Duodenal mucosa (tissue), 2 donors: ENCODE measurements at regions not wholly inside any gene's neighbourhood (a gene's known extent, or its start where the extent isn't known, plus 50 kb on each side); places are given as distances from the start of the nearest gene placed in this dataset.
"Not testable (repeated sequence)": the region's sequence is repeated elsewhere in the genome, so short reads cannot be mapped to it uniquely, and the experiment has no call there.

Experiments used
- H3K27ac ChIP-seq: one replicate; pipeline ENCODE4 v1.7.0; 2013; ENCODE audit warnings: low read depth, low read length
- H3K27me3 ChIP-seq, 2 donors: one replicate each; pipeline ENCODE4 v1.7.0; 2013; ENCODE audit warnings: low read length in 2 of 2, control low read depth in 1 of 2; ENCODE audit not compliant: insufficient read depth in 2 of 2, control insufficient read depth in 1 of 2
- H3K36me3 ChIP-seq, 2 donors: one replicate each; pipeline ENCODE4 v1.7.0; 2013; ENCODE audit warnings: low read length in 2 of 2, control low read depth in 1 of 2; ENCODE audit not compliant: insufficient read depth in 2 of 2, control insufficient read depth in 1 of 2
- H3K4me1 ChIP-seq, 2 donors: one replicate each; pipeline ENCODE4 v1.7.0; 2013; ENCODE audit warnings: low read length in 2 of 2, control low read depth in 1 of 2; ENCODE audit not compliant: insufficient read depth in 2 of 2, control insufficient read depth in 1 of 2
- H3K4me3 ChIP-seq, 2 donors: one replicate each; pipeline ENCODE4 v1.7.0; 2013; ENCODE audit warnings: low read length in 2 of 2, low read depth in 1 of 2
- H3K9ac ChIP-seq, 2 donors: one replicate each; pipeline ENCODE4 v1.7.0; 2013; ENCODE audit warnings: low read length in 2 of 2, low read depth in 1 of 2
- H3K9me3 ChIP-seq, 2 donors: one replicate each; pipeline ENCODE4 v1.7.0; 2013; ENCODE audit warnings: low read length in 2 of 2, control low read depth in 1 of 2; ENCODE audit not compliant: control insufficient read depth in 1 of 2

DNA sequence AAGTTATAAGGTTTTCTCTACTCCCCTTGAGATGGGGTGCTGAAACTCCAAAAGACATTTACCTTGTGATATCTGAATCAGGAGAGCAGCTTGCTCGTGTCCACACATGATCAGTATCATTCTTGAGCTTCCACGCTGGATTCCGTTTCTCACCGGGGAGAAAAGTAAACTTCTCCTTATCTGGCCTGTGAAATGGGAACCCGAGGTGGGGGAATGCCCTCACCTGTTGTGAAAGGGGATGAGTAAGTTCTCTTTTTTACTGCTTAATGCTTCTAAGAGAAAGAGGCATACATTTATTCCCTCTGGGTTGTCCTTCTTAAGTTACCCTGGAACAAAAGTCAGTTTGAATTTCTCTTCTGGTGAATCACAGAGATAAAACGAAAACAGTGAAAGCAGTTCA lies 440.5 kb upstream of the ADAMTS9 start:
- Histone ChIP-seq H3K4me3 (no peak overlapping the region), H3K36me3 (no peaks in the 10 kb centered on the region), H3K27me3 (no peaks in the 10 kb centered on the region), H3K9ac (no peak overlapping the region), H3K27ac (no peak overlapping the region), H3K9me3 (no peaks in the 10 kb centered on the region), H3K4me1 (no peaks in the 10 kb centered on the region)

DNA sequence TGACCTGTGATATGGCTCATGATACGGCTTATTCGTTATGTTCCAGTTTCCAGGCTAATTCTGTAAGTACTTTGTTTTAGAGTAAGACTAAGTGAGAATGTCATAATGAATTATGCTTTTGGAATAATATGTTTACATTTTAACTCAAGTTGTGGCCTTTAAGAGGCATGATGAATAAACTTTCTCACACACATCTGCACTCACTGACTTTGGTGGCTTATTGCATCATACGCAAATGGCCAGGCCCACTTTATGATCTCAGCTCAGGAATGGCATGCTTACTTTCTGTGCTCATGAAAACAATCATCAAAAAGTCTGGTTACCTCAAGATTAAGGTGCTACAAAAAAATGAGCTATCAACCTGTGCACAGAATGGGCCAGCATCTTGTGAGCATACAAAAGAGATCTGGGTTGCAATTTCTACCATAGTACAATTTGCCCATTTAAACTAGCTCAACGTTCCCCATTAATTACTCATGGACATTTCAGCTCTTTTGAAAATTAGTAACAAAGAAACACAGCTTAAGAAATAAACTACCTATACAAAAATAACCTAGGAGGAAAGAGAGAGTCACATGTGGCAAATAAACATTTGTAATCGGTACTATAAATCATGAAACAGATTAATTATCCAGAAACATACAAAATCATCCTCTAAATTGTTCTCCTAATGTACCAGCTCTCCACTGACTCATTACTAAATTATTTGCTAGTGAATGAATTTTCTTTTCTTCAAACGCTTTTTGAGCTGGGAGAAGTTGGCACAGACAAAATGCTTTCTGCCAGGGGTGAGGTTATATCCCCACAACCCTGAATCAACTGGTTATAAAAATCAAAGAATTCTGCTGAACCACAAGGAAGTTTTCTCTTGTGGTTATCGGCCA lies 439.0 kb upstream of the ADAMTS9 start:
- Histone ChIP-seq H3K9me3 (no peaks in the 10 kb centered on the region), H3K4me1 (no peaks in the 10 kb centered on the region), H3K9ac (no peak overlapping the region), H3K4me3 (no peak overlapping the region), H3K36me3 (no peaks in the 10 kb centered on the region), H3K27ac (no peak overlapping the region), H3K27me3 (no peaks in the 10 kb centered on the region)

GRCh38 chr3:65120156-65120555 lies 432.4 kb upstream of the ADAMTS9 start:
- H3K27me3 ChIP-seq, H3K36me3 ChIP-seq, H3K9ac ChIP-seq, H3K9me3 ChIP-seq, H3K4me1 ChIP-seq, H3K27ac ChIP-seq, H3K4me3 ChIP-seq: not testable (repeated sequence)

GRCh38 chr3:65118912-65119499 lies 431.2 kb upstream of the ADAMTS9 start:
- Histone ChIP-seq H3K36me3 (no peaks in the 10 kb centered on the region), H3K9ac (no peak overlapping the region), H3K9me3 (peaks cover 0 to 5% of the 10 kb centered on the region in 2 donors), H3K27ac (no peak overlapping the region), H3K4me1 (no peaks in the 10 kb centered on the region), H3K27me3 (no peaks in the 10 kb centered on the region), H3K4me3 (no peak overlapping the region)

GRCh38 chr3:65114041-65114440 lies 426.2 kb upstream of the ADAMTS9 start:
- H3K36me3 ChIP-seq, result no peaks in the 10 kb centered on the region
- H3K9ac ChIP-seq, result no peak overlapping the region
- H3K27ac ChIP-seq, result no peak overlapping the region
- H3K4me3 ChIP-seq, result no peak overlapping the region
- no peaks in the 10 kb centered on the region for H3K27me3 ChIP-seq
- H3K9me3 ChIP-seq, result no peaks in the 10 kb centered on the region
- H3K4me1 ChIP-seq, result no peaks in the 10 kb centered on the region

- no peaks in the 10 kb centered on the region for H3K36me3 ChIP-seq
- H3K9ac ChIP-seq, result no peak overlapping the region
- H3K27me3 ChIP-seq, result no peaks in the 10 kb centered on the region
- H3K4me1 ChIP-seq, result no peaks in the 10 kb centered on the region
- no peak overlapping the region for H3K4me3 ChIP-seq
- no peak overlapping the region for H3K27ac ChIP-seq
- no peaks in the 10 kb centered on the region for H3K9me3 ChIP-seq
Measured at GRCh38 chr3:65112751-65113300, 425.0 kb upstream of the ADAMTS9 start.

- H3K9ac ChIP-seq, result no peak overlapping the region
- H3K27ac ChIP-seq, result no peak overlapping the region
- no peaks in the 10 kb centered on the region for H3K36me3 ChIP-seq
- no peaks in the 10 kb centered on the region for H3K27me3 ChIP-seq
- no peaks in the 10 kb centered on the region for H3K4me1 ChIP-seq
- no peaks in the 10 kb centered on the region for H3K9me3 ChIP-seq
- H3K4me3 ChIP-seq, result no peak overlapping the region
Measured at GRCh38 chr3:65110661-65111060, 422.9 kb upstream of the ADAMTS9 start.

DNA sequence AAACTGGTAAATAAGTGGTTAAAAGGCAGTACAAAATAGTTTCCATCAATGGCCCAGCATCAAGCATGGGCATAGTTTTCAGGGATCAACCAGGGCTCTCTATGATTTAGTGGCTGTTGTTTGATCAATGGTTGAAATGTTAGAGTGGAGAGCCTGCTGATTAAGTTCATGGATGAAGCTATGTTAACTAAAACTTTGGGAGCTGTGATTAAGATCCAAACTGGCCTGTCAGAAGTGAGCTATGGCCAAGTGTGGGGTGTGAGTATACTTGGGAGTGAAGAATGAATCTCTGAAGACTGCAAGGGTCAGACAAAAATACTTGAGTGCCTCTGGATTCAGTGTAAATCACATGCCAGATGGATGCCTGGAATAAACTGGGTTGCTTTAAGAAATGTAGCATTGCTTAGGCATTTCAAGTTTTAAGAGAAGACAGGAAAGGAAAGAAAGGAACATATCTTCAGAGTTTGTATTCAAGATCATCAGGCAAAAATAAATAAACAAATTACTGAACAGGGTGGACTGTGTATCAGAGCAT lies 422.2 kb upstream of the ADAMTS9 start:
- Histone ChIP-seq H3K27me3 (no peaks in the 10 kb centered on the region), H3K36me3 (no peaks in the 10 kb centered on the region), H3K4me3 (no peak overlapping the region), H3K9me3 (no peaks in the 10 kb centered on the region), H3K9ac (no peak overlapping the region), H3K27ac (no peak overlapping the region), H3K4me1 (no peaks in the 10 kb centered on the region)

GRCh38 chr3:65107174-65107573 lies 419.4 kb upstream of the ADAMTS9 start:
- Histone ChIP-seq H3K9ac (no peak overlapping the region), H3K4me1 (no peaks in the 10 kb centered on the region), H3K9me3 (no peaks in the 10 kb centered on the region), H3K4me3 (no peak overlapping the region), H3K36me3 (no peaks in the 10 kb centered on the region), H3K27ac (no peak overlapping the region), H3K27me3 (no peaks in the 10 kb centered on the region)

DNA sequence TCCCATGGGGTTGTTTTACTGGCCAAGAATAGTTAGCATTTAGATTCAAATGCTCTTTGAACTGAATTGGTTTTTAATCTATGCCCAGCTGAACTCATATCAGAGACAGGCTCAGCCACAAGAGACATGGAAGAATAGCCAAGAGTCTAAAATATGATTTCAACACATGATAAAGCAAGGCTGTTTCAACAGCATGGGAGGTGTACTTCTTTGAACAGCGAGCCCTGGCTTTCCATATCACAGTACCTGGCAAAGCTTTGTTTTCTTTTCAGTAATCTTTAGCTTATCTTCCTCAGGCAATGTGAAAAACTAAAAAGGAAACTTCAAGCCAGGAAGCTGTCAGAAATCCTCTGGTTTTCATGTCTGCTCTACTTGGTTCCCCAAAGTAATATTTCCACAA lies 413.6 kb upstream of the ADAMTS9 start:
- Histone ChIP-seq H3K27me3 (no peaks in the 10 kb centered on the region), H3K9me3 (no peaks in the 10 kb centered on the region), H3K9ac (no peak overlapping the region)

More for the DNA sequence above, 413.6 kb upstream of the ADAMTS9 start:
- no peaks in the 10 kb centered on the region for H3K4me1 ChIP-seq
- H3K4me3 ChIP-seq, result no peak overlapping the region
- H3K27ac ChIP-seq, result no peak overlapping the region
- no peaks in the 10 kb centered on the region for H3K36me3 ChIP-seq
